IMR-90 (cell line): ENCODE measurements at regions not wholly inside any gene's neighbourhood (a gene's known extent, or its start where the extent isn't known, plus 50 kb on each side); places are given as distances from the start of the nearest gene placed in this dataset.

Experiments
- ATAC-seq: fragments of 200-7000 bp; cut with Tn5 transposase; 2 replicates; pipeline ENCODE4 v1.9.1; 2020; ENCODE audit warnings: low read depth, mild to moderate bottlenecking, moderate library complexity
- BruUV-seq: library from RNA; stranded (reverse); fragments of 400-500 nt; replicated peaks from 2 replicates; lab custom pipeline; 2021; lab: Mats Ljungman, UMichigan
- CTCF ChIA-PET: fragments of 300-600 bp; formaldehyde crosslinking; extraction: SDS; loops from one replicate; lab custom pipeline; 2021; ENCODE audit warnings: antibody characterized with exemption; lab: Yijun Ruan, JAX
- POLR2A ChIA-PET: fragments of 300-600 bp; sonication (Branson Sonifier 250); formaldehyde crosslinking; loops from one replicate; lab custom pipeline; 2022; ENCODE audit warnings: antibody characterized with exemption; ENCODE audit not compliant: unreplicated experiment; lab: Charles Lee
- DNase-seq: peaks from one replicate; pipeline ENCODE4 v3.0.0; 2013
- H2AFZ ChIP-seq: replicated peaks from 2 replicates; pipeline ENCODE3; 2013; ENCODE audit warnings: low read length, mild to moderate bottlenecking; ENCODE audit not compliant: poor library complexity
- H2AK5ac ChIP-seq: 2 replicates; pipeline ENCODE4 v1.6.1; 2013; ENCODE audit warnings: low read depth, low read length, inconsistent platforms
- H2AK9ac ChIP-seq: replicated peaks from 2 replicates; pipeline ENCODE3; 2013; ENCODE audit warnings: mild to moderate bottlenecking, low read depth, low read length, moderate library complexity; ENCODE audit not compliant: poor library complexity
- H2BK120ac ChIP-seq: 2 replicates; pipeline ENCODE4 v1.6.1; 2013; ENCODE audit warnings: low read depth, low read length, inconsistent platforms
- H2BK15ac ChIP-seq: 3 replicates; pipeline ENCODE4 v1.6.1; 2013; ENCODE audit warnings: low read depth, low read length, inconsistent platforms
- H2BK20ac ChIP-seq: 2 replicates; pipeline ENCODE4 v1.6.1; 2013; ENCODE audit warnings: low read depth, mild to moderate bottlenecking, inconsistent platforms, low read length, moderate library complexity
- H2BK5ac ChIP-seq: 2 replicates; pipeline ENCODE4 v1.6.1; 2013; ENCODE audit warnings: mild to moderate bottlenecking, low read depth, low read length, inconsistent platforms; ENCODE audit not compliant: poor library complexity, severe bottlenecking
- H3K14ac ChIP-seq: replicated peaks from 2 replicates; pipeline ENCODE4 v1.6.1; 2013; ENCODE audit warnings: low read depth, low read length, inconsistent platforms
- H3K18ac ChIP-seq: 2 replicates; pipeline ENCODE4 v1.6.1; 2013; ENCODE audit warnings: low read depth, low read length, control low read depth
- H3K23ac ChIP-seq: 2 replicates; pipeline ENCODE4 v1.6.1; 2013; ENCODE audit warnings: low read depth, low read length, inconsistent platforms
- H3K27ac ChIP-seq: 2 replicates; pipeline ENCODE4 v1.5.1; 2013; ENCODE audit warnings: mild to moderate bottlenecking, control low read depth, low read length; ENCODE audit not compliant: insufficient read depth
- H3K27me3 ChIP-seq: 2 replicates; pipeline ENCODE4 v1.6.1; 2013; ENCODE audit warnings: low read length; ENCODE audit not compliant: control insufficient read depth, insufficient read depth
- H3K36me3 ChIP-seq: 2 replicates; pipeline ENCODE4 v1.6.1; 2013; ENCODE audit warnings: low read length, mixed read lengths; ENCODE audit not compliant: control insufficient read depth, insufficient read depth
- H3K4ac ChIP-seq: 2 replicates; pipeline ENCODE4 v1.6.1; 2013; ENCODE audit warnings: low read depth, low read length, inconsistent platforms
- H3K4me1 ChIP-seq: 2 replicates; pipeline ENCODE4 v1.6.1; 2013; ENCODE audit warnings: low read length, mixed read lengths; ENCODE audit not compliant: control insufficient read depth, insufficient read depth
- H3K4me2 ChIP-seq: 2 replicates; pipeline ENCODE4 v1.6.1; 2013; ENCODE audit warnings: low read depth, mild to moderate bottlenecking, control low read depth, low read length, moderate library complexity
- H3K4me3 ChIP-seq: 2 replicates; pipeline ENCODE4 v1.5.1; 2013; ENCODE audit warnings: low read depth, mild to moderate bottlenecking, control low read depth, low read length, moderate library complexity; ENCODE audit not compliant: insufficient read depth
- H3K56ac ChIP-seq: 2 replicates; pipeline ENCODE4 v1.6.1; 2013; ENCODE audit warnings: low read length, inconsistent platforms; ENCODE audit not compliant: insufficient read depth; ENCODE audit errors: extremely low read depth
- H3K79me1 ChIP-seq, 2 experiments: 2 replicates each; pipeline ENCODE4 v1.6.1; 2013; ENCODE audit warnings: low read length in 2 of 2, inconsistent platforms in 1 of 2, low read depth in 1 of 2
- H3K9ac ChIP-seq: 2 replicates; pipeline ENCODE4 v1.6.1; 2013; ENCODE audit warnings: low read depth, low read length, control low read depth
- H3K9me1 ChIP-seq: 2 replicates; pipeline ENCODE4 v1.6.1; 2013; ENCODE audit warnings: low read length, inconsistent platforms; ENCODE audit not compliant: insufficient read depth
- H3K9me3 ChIP-seq: 2 replicates; pipeline ENCODE4 v1.6.1; 2013; ENCODE audit warnings: low read length; ENCODE audit not compliant: control insufficient read depth, insufficient read depth
- H4K20me1 ChIP-seq: 2 replicates; pipeline ENCODE4 v1.6.1; 2013; ENCODE audit warnings: low read length, inconsistent platforms; ENCODE audit not compliant: insufficient read depth
- H4K5ac ChIP-seq: 2 replicates; pipeline ENCODE4 v1.6.1; 2013; ENCODE audit warnings: mild to moderate bottlenecking, low read depth, low read length, control low read depth
- H4K8ac ChIP-seq, 2 experiments: 2 replicates each; pipeline ENCODE4 v1.6.1; 2013; ENCODE audit warnings: low read depth in 2 of 2, low read length in 2 of 2, control low read depth in 1 of 2, inconsistent platforms in 1 of 2
- H4K91ac ChIP-seq: 2 replicates; pipeline ENCODE4 v1.6.1; 2013; ENCODE audit warnings: low read depth, low read length, inconsistent platforms; ENCODE audit not compliant: insufficient read depth
- BHLHE40 ChIP-seq: fragments of 150-350 bp; IDR thresholded peaks from 2 replicates; pipeline ENCODE4 v1.6.1; 2016; ENCODE audit warnings: mild to moderate bottlenecking, low read depth, low read length
- CEBPB ChIP-seq: IDR thresholded peaks from 2 replicates; pipeline ENCODE4 v1.6.1; 2012; ENCODE audit warnings: low read depth, low read length, improper control_type of control experiment
- CHD1 ChIP-seq: IDR thresholded peaks from 2 replicates; pipeline ENCODE4 v1.6.1; 2012; ENCODE audit warnings: low read depth, low read length, improper control_type of control experiment
- ELK1 ChIP-seq: fragments of 150-350 bp; IDR thresholded peaks from 2 replicates; pipeline ENCODE4 v1.6.1; 2016; ENCODE audit warnings: low read depth, mild to moderate bottlenecking, low read length, moderate library complexity, borderline replicate concordance
- FOS ChIP-seq: fragments of 150-350 bp; IDR thresholded peaks from 2 replicates; pipeline ENCODE4 v1.6.1; 2016; ENCODE audit warnings: low read depth, low read length
- MAFK ChIP-seq: IDR thresholded peaks from 2 replicates; pipeline ENCODE4 v1.6.1; 2012; ENCODE audit warnings: low read depth, low read length, improper control_type of control experiment
- MAZ ChIP-seq: IDR thresholded peaks from 2 replicates; pipeline ENCODE4 v1.6.1; 2012; ENCODE audit warnings: low read depth, mild to moderate bottlenecking, low read length, improper control_type of control experiment, moderate library complexity, borderline replicate concordance
- MXI1 ChIP-seq: IDR thresholded peaks from 2 replicates; pipeline ENCODE4 v1.6.1; 2012; ENCODE audit warnings: low read depth, mild to moderate bottlenecking, low read length, moderate library complexity, borderline replicate concordance
- NFE2L2 ChIP-seq: fragments of 150-350 bp; IDR thresholded peaks from 2 replicates; pipeline ENCODE4 v1.6.1; 2016; ENCODE audit warnings: low read depth, mild to moderate bottlenecking, low read length
- POLR2A ChIP-seq: IDR thresholded peaks from 2 replicates; pipeline ENCODE4 v1.6.1; 2012; ENCODE audit warnings: mild to moderate bottlenecking, low read depth, low read length
- RAD21 ChIP-seq: IDR thresholded peaks from 2 replicates; pipeline ENCODE4 v1.6.1; 2012; ENCODE audit warnings: low read length, improper control_type of control experiment
- RCOR1 ChIP-seq: IDR thresholded peaks from 2 replicates; pipeline ENCODE4 v1.6.1; 2012; ENCODE audit warnings: mild to moderate bottlenecking, low read length, improper control_type of control experiment; ENCODE audit not compliant: insufficient replicate concordance
- RFX5 ChIP-seq: IDR thresholded peaks from 2 replicates; pipeline ENCODE4 v1.8.0; 2012; ENCODE audit warnings: low read depth, mild to moderate bottlenecking, low read length, moderate library complexity
- SMC3 ChIP-seq: fragments of 150-350 bp; IDR thresholded peaks from 2 replicates; pipeline ENCODE4 v1.6.1; 2016; ENCODE audit warnings: low read depth, mild to moderate bottlenecking, antibody characterized with exemption, low read length, moderate library complexity
- USF2 ChIP-seq: fragments of 150-350 bp; IDR thresholded peaks from 2 replicates; pipeline ENCODE4 v1.6.1; 2017; ENCODE audit warnings: mild to moderate bottlenecking, antibody characterized with exemption, low read length, low read depth
- WGBS, 2 experiments: methylation state at CpG; one replicate each; pipeline versions ENCODE4 v1.1.5 to v1.1.7; 2013; ENCODE audit warnings: missing lambda C conversion rate in 2 of 2; ENCODE audit not compliant: insufficient read length in 1 of 2; ENCODE audit errors: extremely low coverage in 2 of 2; 5-methylcytosine and 5-hydroxymethylcytosine counted together
- dilution Hi-C: fragments of 300-500 bp; cut with HindIII; formaldehyde crosslinking; loops from one replicate; pipeline ENCODE4 v1.14.3; 2018; ENCODE audit warnings: low sequenced_read_pairs; ENCODE audit not compliant: unreplicated experiment
- in situ Hi-C: fragments of 300-500 bp; cut with MboI; formaldehyde crosslinking; loops from 3 replicates; pipeline ENCODE4 v1.14.3; 2019; ENCODE audit warnings: low sequenced_read_pairs, inconsistent platforms, mixed read lengths
- intact Hi-C: fragments of 100-400 bp; cut with micrococcal nuclease; formaldehyde crosslinking; loops from 2 replicates; pipeline ENCODE4 v1.10.0; 2022
- TF ChIP-seq, protein P1 (sequence below): conservative IDR thresholded peaks from 2 replicates; pipeline ENCODE4 v1.5.1; 2012; ENCODE audit warnings: mild to moderate bottlenecking, low read depth, low read length, improper control_type of control experiment

DNA sequence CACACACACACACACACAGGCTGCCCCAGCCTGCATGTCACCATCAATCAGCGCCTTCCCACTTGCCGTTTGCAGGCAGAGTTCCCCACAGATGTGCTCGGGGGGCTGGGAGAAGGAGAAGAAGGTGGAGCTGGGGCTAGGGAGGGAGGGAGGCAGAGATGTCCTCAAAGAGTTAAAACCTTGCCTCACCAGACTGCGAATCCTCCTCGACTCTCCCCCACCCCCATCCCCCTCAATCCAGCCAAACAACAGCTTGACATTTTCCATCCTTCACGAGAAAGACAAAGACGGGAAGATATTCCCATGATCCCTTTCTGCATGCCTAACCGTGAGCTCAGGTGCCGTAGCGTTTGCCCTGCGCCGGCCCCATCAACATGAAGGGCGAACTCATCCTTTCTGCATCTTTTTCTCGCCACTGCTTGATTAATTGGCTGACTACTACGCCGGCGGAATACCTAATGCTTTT, 365.5 kb downstream of the MIAT start:
- DNase-seq (no peak), ATAC-seq (no peak)
- POLR2A ChIA-PET = interaction anchor here (0.6 kb wide), 1 partner anchor 14 kb away, joined by 4 read pairs; no protein-coding TSS in a partner anchor
- Histone ChIP-seq H4K20me1 (no peaks in the 10 kb centered on the region), H2AK9ac (no peak overlapping the region), H3K4me3 (no peak overlapping the region), H4K8ac (no peak overlapping the region), H3K18ac (no peak overlapping the region), H2BK20ac (no peak overlapping the region), H3K27ac (no peak overlapping the region), H2BK5ac (no peak overlapping the region), H2BK120ac (no peak overlapping the region), H3K14ac (no peak overlapping the region), H4K91ac (no peak overlapping the region), H2AK5ac (no peak overlapping the region), H3K4me1 (no peaks in the 10 kb centered on the region), H4K5ac (no peak overlapping the region), H3K27me3 (peaks cover 18% of the 10 kb centered on the region), H3K9me3 (no peaks in the 10 kb centered on the region), H3K4ac (no peak overlapping the region), H3K56ac (no peak overlapping the region), H3K9ac (no peak overlapping the region), H3K36me3 (no peaks in the 10 kb centered on the region), H3K9me1 (no peaks in the 10 kb centered on the region), H2AFZ (peak overlapping the region; percentile 27), H3K23ac (no peak overlapping the region), H3K79me1 (no peaks in the 10 kb centered on the region), H3K4me2 (no peak overlapping the region), H2BK15ac (no peak overlapping the region)
- CTCF ChIA-PET = no interaction called here
- 15% methylated on average over 12 of the region's 17 CpGs; no CpG with 5 or more reads in 1 of the 2 experiments for WGBS, 2 experiments
- intact Hi-C loops = no loop called here
- TF ChIP-seq POLR2A (no peak), MAFK (no peak), CEBPB (no peak), MAZ (no peak), FOS (no peak), SMC3 (no peak), MXI1 (no peak), ELK1 (no peak), CHD1 (no peak), BHLHE40 (no peak), USF2 (no peak), RCOR1 (no peak), RFX5 (no peak), NFE2L2 (no peak), RAD21 (no peak)
- TF ChIP-seq, protein P1, sequence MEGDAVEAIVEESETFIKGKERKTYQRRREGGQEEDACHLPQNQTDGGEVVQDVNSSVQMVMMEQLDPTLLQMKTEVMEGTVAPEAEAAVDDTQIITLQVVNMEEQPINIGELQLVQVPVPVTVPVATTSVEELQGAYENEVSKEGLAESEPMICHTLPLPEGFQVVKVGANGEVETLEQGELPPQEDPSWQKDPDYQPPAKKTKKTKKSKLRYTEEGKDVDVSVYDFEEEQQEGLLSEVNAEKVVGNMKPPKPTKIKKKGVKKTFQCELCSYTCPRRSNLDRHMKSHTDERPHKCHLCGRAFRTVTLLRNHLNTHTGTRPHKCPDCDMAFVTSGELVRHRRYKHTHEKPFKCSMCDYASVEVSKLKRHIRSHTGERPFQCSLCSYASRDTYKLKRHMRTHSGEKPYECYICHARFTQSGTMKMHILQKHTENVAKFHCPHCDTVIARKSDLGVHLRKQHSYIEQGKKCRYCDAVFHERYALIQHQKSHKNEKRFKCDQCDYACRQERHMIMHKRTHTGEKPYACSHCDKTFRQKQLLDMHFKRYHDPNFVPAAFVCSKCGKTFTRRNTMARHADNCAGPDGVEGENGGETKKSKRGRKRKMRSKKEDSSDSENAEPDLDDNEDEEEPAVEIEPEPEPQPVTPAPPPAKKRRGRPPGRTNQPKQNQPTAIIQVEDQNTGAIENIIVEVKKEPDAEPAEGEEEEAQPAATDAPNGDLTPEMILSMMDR = no peak
- dilution Hi-C loops = no loop called here
- in situ Hi-C loops = no loop called here
- no TSS peak for BruUV-seq
